B cell (primary cell): ENCODE measurements at regions not wholly inside any gene's neighbourhood (a gene's known extent, or its start where the extent isn't known, plus 50 kb on each side); places are given as distances from the start of the nearest gene placed in this dataset.

Source experiments
- ATAC-seq: fragments of 200-7000 bp; cut with Tn5 transposase; one replicate; pipeline ENCODE4 v1.10.0; 2021; ENCODE audit warnings: low read depth, mild to moderate bottlenecking, moderate number of reproducible peaks, moderate library complexity
- CTCF ChIA-PET: fragments of 350-600 bp; sonication (Branson Sonifier 250); formaldehyde crosslinking; loops from one replicate; lab custom pipeline; 2021; ENCODE audit warnings: antibody characterized with exemption, inconsistent platforms; lab: Charles Lee
- POLR2A ChIA-PET: fragments of 350-600 bp; sonication (Branson Sonifier 250); formaldehyde crosslinking; loops from one replicate; lab custom pipeline; 2021; ENCODE audit warnings: antibody characterized with exemption; lab: Charles Lee
- DNase-seq: peaks from one replicate; pipeline ENCODE4 v3.0.0; 2013
- H2AFZ ChIP-seq: 2 replicates; pipeline ENCODE4 v1.6.1; 2012; ENCODE audit warnings: mild to moderate bottlenecking, low read depth, low read length; ENCODE audit not compliant: insufficient read depth, poor library complexity, severe bottlenecking
- H3K27ac ChIP-seq, 2 donors: 1 replicate in 1 of 2; 2 replicates in 1 of 2; pipeline ENCODE4 v1.5.1; 2012 to 2013; ENCODE audit warnings: low read length in 2 of 2, mild to moderate bottlenecking in 2 of 2, moderate library complexity in 1 of 2
- H3K27me3 ChIP-seq, 4 experiments: fragments of 200-600 bp in 1 of 4; sonication (generic) in 1 of 4; replicated peaks in 1 of 4; 1 replicate in 2 of 4; 2 replicates in 2 of 4; pipeline versions ENCODE4 v1.6.1 to v1.7.0; 2013 to 2016; ENCODE audit warnings: low read length in 3 of 4, mild to moderate bottlenecking in 2 of 4, mixed read lengths in 1 of 4, moderate library complexity in 1 of 4; ENCODE audit not compliant: insufficient read depth in 4 of 4, control insufficient read depth in 3 of 4; ENCODE audit errors: control extremely low read depth in 1 of 4
- H3K36me3 ChIP-seq, 2 experiments: replicated peaks in 1 of 2; 1 replicate in 1 of 2; 2 replicates in 1 of 2; pipeline versions ENCODE4 v1.6.1 to v1.7.1; 2013; ENCODE audit warnings: low read length in 1 of 2; ENCODE audit not compliant: insufficient read depth in 2 of 2, control insufficient read depth in 1 of 2; ENCODE audit errors: control extremely low read depth in 1 of 2, extremely low read depth in 1 of 2
- H3K4me1 ChIP-seq, 2 donors: fragments of 200-600 bp in 1 of 2; sonication (generic) in 1 of 2; 1 replicate in 1 of 2; 2 replicates in 1 of 2; pipeline versions ENCODE4 v1.5.1 to v1.6.1; 2013 to 2017; ENCODE audit warnings: low read length in 2 of 2; ENCODE audit not compliant: control insufficient read depth in 2 of 2, insufficient read depth in 2 of 2
- H3K4me2 ChIP-seq: replicated peaks from 2 replicates; pipeline ENCODE3; 2012; ENCODE audit warnings: mild to moderate bottlenecking, low read depth, low read length; ENCODE audit not compliant: poor library complexity, severe bottlenecking
- H3K4me3 ChIP-seq, 5 experiments: fragments of 200-600 bp in 1 of 5; sonication (generic) in 1 of 5; 1 replicate in 3 of 5; 2 replicates in 2 of 5; pipeline versions ENCODE4 v1.5.1 to v1.7.0; 2011 to 2016; ENCODE audit warnings: low read length in 4 of 5, mild to moderate bottlenecking in 4 of 5, low read depth in 2 of 5, control low read depth in 1 of 5, moderate library complexity in 1 of 5; ENCODE audit not compliant: insufficient read depth in 1 of 5; ENCODE audit errors: control extremely low read depth in 1 of 5, extremely low read depth in 1 of 5
- H3K79me2 ChIP-seq: fragments of 200-600 bp; sonication (generic); one replicate; pipeline ENCODE4 v1.6.0; 2016; ENCODE audit warnings: low read length; ENCODE audit not compliant: control insufficient read depth, insufficient read depth
- H3K9ac ChIP-seq: fragments of 200-600 bp; sonication (generic); 2 replicates; pipeline ENCODE4 v1.6.1; 2017; ENCODE audit warnings: mild to moderate bottlenecking, low read length, moderate library complexity
- H3K9me3 ChIP-seq, 3 donors: one replicate each; pipeline versions ENCODE4 v1.6.1 to v1.7.1; 2013; ENCODE audit warnings: low read length in 2 of 3; ENCODE audit not compliant: control insufficient read depth in 2 of 3, insufficient read depth in 1 of 3; ENCODE audit errors: control extremely low read depth in 1 of 3
- H4K20me1 ChIP-seq: 2 replicates; pipeline ENCODE4 v1.6.0; 2012; ENCODE audit warnings: mild to moderate bottlenecking, low read length; ENCODE audit not compliant: insufficient read depth, control insufficient read depth, poor library complexity, severe bottlenecking
- H3K27ac Mint-ChIP-seq: one replicate; pipeline ENCODE4 v1.8.0; 2021; ENCODE audit warnings: mixed read lengths
- H3K27me3 Mint-ChIP-seq: one replicate; pipeline ENCODE4 v1.8.0; 2021; ENCODE audit warnings: mixed read lengths
- H3K4me1 Mint-ChIP-seq: one replicate; pipeline ENCODE4 v1.8.0; 2021; ENCODE audit warnings: mixed read lengths
- H3K4me3 Mint-ChIP-seq: one replicate; pipeline ENCODE4 v1.8.0; 2021; ENCODE audit warnings: mixed read lengths
- H3K9me3 Mint-ChIP-seq: one replicate; pipeline ENCODE4 v1.8.0; 2022; ENCODE audit warnings: mixed read lengths; ENCODE audit not compliant: insufficient read depth
- EZH2 ChIP-seq: IDR thresholded peaks from 2 replicates; pipeline ENCODE4 v1.6.1; 2012; ENCODE audit warnings: borderline replicate concordance, low read depth, mild to moderate bottlenecking, moderate library complexity, low read length; ENCODE audit not compliant: insufficient read depth, poor library complexity, severe bottlenecking
- whole genome bisulfite sequencing: methylation state at CpG from one replicate; pipeline ENCODE4 v1.1.5; 2013; ENCODE audit warnings: missing lambda C conversion rate; ENCODE audit not compliant: insufficient coverage; 5-methylcytosine and 5-hydroxymethylcytosine counted together
- intact Hi-C: fragments of 100-400 bp; cut with micrococcal nuclease; formaldehyde crosslinking; loops from one replicate; pipeline ENCODE4 v1.10.0; 2022
- TF ChIP-seq, protein P1 (sequence below): fragments of 200-600 bp; IDR thresholded peaks from one replicate; pipeline ENCODE4 v1.8.0; 2022; ENCODE audit warnings: antibody characterized with exemption, mild to moderate bottlenecking

DNA sequence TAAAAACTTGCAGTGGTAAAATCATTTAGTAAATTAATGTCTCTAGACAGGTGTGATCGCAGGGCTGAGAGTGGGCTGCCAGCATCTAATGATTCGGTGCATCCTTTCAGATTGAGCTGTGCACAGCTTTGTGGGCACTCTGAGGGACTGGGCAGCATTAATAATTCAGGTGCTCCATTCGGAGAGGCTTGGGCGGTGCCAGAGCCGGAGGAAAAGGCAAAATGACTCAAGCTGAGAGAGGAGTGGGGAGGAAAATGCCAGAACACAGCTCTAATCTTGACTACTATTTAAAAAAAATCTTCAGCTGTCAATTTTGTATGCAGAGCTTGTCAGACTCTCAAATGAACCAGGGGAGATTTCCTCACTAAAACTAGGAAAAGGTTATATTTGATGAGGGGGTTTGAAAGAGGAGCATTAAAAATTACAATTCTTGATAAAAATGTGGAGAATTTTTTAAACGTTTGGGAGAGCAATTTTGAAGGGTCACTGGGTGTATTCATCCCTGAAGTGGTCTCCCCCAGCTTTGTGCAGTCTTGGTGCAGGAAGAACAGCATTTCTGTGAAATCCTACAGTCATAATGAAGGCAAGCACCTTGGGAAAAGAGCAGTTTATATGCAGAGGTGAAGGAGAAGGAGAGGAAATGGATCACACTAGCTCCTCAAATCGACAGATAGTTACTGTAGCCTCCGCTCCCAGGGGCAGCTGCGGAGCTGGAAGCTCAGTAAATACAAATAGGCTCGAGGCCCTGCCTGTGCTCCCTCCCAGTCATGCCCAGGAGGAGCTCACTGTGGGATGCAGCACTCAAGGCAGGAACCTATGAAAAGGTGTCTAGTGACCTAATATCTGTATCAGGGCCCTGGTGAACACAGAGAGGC is 535.4 kb upstream of the RAB6C start:
- Mint-ChIP-seq H3K4me1 (no peaks in the 10 kb centered on the region), H3K27me3 (peaks cover 28% of the 10 kb centered on the region), H3K9me3 (no peaks in the 10 kb centered on the region), H3K4me3 (no peak overlapping the region), H3K27ac (no peak overlapping the region)
- Histone ChIP-seq H3K9ac (no peak overlapping the region), H3K27me3 (no peaks in the 10 kb centered on the region), H2AFZ (no peak overlapping the region), H3K27ac (no peak overlapping the region), H4K20me1 (no peaks in the 10 kb centered on the region), H3K79me2 (no peaks in the 10 kb centered on the region), H3K9me3 (no peaks in the 10 kb centered on the region), H3K4me3 (no peak overlapping the region), H3K36me3 (no peaks in the 10 kb centered on the region), H3K4me2 (no peak overlapping the region), H3K4me1 (no peaks in the 10 kb centered on the region)
- ChIA-PET CTCF (no interaction called here), POLR2A (no interaction called here)
- intact Hi-C loops, result no loop called here
- no peak for ATAC-seq
- WGBS, result 79% methylated on average over 7 of the region's 10 CpGs
- DNase-seq, result no peak
- TF ChIP-seq, protein P1, sequence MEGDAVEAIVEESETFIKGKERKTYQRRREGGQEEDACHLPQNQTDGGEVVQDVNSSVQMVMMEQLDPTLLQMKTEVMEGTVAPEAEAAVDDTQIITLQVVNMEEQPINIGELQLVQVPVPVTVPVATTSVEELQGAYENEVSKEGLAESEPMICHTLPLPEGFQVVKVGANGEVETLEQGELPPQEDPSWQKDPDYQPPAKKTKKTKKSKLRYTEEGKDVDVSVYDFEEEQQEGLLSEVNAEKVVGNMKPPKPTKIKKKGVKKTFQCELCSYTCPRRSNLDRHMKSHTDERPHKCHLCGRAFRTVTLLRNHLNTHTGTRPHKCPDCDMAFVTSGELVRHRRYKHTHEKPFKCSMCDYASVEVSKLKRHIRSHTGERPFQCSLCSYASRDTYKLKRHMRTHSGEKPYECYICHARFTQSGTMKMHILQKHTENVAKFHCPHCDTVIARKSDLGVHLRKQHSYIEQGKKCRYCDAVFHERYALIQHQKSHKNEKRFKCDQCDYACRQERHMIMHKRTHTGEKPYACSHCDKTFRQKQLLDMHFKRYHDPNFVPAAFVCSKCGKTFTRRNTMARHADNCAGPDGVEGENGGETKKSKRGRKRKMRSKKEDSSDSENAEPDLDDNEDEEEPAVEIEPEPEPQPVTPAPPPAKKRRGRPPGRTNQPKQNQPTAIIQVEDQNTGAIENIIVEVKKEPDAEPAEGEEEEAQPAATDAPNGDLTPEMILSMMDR, result no peak
- TF ChIP-seq EZH2, result no peak

DNA sequence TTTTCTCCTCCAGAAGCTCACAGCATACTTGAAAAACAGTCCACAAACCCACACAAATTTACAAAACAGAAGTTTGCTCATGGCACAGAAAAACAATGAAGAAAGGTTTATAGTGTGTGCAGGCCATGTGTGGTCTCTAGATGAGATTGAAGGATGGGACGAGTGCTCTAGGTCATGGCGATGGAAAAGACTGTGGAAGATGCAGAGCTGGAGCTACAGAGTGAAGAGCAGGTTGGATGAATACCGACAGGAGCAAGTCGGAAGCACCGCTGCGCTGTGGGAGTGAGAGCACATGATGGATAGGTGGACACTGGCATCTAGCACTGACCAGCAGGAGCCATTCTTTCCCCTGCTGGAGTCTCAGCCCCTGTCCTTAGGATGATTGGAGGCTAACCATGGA is 534.7 kb upstream of the RAB6C start:
- H3K27ac ChIP-seq, result no peak overlapping the region
- ChIA-PET POLR2A (no interaction called here), CTCF (no interaction called here)
- no peak overlapping the region for H3K27ac Mint-ChIP-seq
- H3K4me3 ChIP-seq, result no peak overlapping the region
- TF ChIP-seq, protein P1, result no peak
- TF ChIP-seq EZH2, result no peak
- H3K27me3 ChIP-seq, result no peaks in the 10 kb centered on the region
- no peaks in the 10 kb centered on the region for H3K4me1 Mint-ChIP-seq
- 96% methylated on average over 6 of the region's 6 CpGs for WGBS
- ATAC-seq, result no peak
- DNase-seq, result no peak
- H3K9me3 Mint-ChIP-seq, result no peaks in the 10 kb centered on the region
- intact Hi-C loops, result no loop called here
- no peaks in the 10 kb centered on the region for H3K4me1 ChIP-seq
- no peaks in the 10 kb centered on the region for H3K36me3 ChIP-seq
- no peak overlapping the region for H2AFZ ChIP-seq
- H3K79me2 ChIP-seq, result no peaks in the 10 kb centered on the region
- no peak overlapping the region for H3K4me3 Mint-ChIP-seq
- H3K9me3 ChIP-seq, result no peaks in the 10 kb centered on the region
- no peak overlapping the region for H3K4me2 ChIP-seq
- H3K9ac ChIP-seq, result no peak overlapping the region
- no peaks in the 10 kb centered on the region for H4K20me1 ChIP-seq
- H3K27me3 Mint-ChIP-seq, result peaks cover 28% of the 10 kb centered on the region
